ENCODE measurements at regions not wholly inside any gene's neighbourhood (a gene's known extent, or its start where the extent isn't known, plus 50 kb on each side); places are given as distances from the start of the nearest gene placed in this dataset.

GRCh38 chr3:159168788-159169187, 366.9 kb downstream of the MFSD1 start:
- no peaks in the 10 kb centered on the region for H3K36me3 Mint-ChIP-seq (ENCODE audit: low read depth)
- H3K27ac Mint-ChIP-seq = no peak overlapping the region
- no peak overlapping the region for H3K4me3 Mint-ChIP-seq
- H3K27me3 Mint-ChIP-seq (ENCODE audit: low read depth) = no peaks in the 10 kb centered on the region
- no peaks in the 10 kb centered on the region for H3K9me3 Mint-ChIP-seq
- H3K4me1 Mint-ChIP-seq (ENCODE audit: low read depth) = no peaks in the 10 kb centered on the region

DNA sequence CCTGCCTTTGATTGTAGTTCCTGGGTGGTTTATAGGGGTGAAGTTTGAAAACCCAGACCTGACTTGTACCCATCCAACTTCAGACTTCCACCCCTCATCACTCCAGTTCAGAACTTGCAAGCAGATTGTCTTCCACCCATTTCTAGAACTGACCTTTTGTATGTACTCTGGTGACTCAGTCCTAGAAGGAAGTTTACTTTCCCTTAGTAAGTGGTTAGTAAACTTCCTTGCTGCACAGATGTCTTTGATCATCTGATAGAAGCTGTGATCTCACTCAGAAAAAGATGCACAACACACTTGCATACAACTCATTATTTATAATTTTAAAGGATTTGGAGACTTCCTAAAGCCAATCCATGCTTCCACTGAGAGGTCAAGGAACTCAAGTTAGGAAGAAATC, 368.0 kb downstream of the MFSD1 start:
- Mint-ChIP-seq H3K4me3 (no peak overlapping the region), H3K36me3 (ENCODE audit: low read depth) (no peaks in the 10 kb centered on the region), H3K9me3 (no peaks in the 10 kb centered on the region), H3K27me3 (ENCODE audit: low read depth) (no peaks in the 10 kb centered on the region), H3K4me1 (ENCODE audit: low read depth) (no peaks in the 10 kb centered on the region), H3K27ac (no peak overlapping the region)

GRCh38 chr3:159170436-159171003, 368.7 kb downstream of the MFSD1 start:
- H3K27ac Mint-ChIP-seq = no peak overlapping the region
- H3K4me3 Mint-ChIP-seq = no peak overlapping the region
- no peaks in the 10 kb centered on the region for H3K27me3 Mint-ChIP-seq (ENCODE audit: low read depth)
- H3K9me3 Mint-ChIP-seq = no peaks in the 10 kb centered on the region
- no peaks in the 10 kb centered on the region for H3K4me1 Mint-ChIP-seq (ENCODE audit: low read depth)
- H3K36me3 Mint-ChIP-seq (ENCODE audit: low read depth) = no peaks in the 10 kb centered on the region

- H3K4me1 Mint-ChIP-seq (ENCODE audit: low read depth) = no peaks in the 10 kb centered on the region
- no peaks in the 10 kb centered on the region for H3K9me3 Mint-ChIP-seq
- no peaks in the 10 kb centered on the region for H3K36me3 Mint-ChIP-seq (ENCODE audit: low read depth)
- H3K27me3 Mint-ChIP-seq (ENCODE audit: low read depth) = no peaks in the 10 kb centered on the region
- no peak overlapping the region for H3K27ac Mint-ChIP-seq
- H3K4me3 Mint-ChIP-seq = no peak overlapping the region
These were observed 369.5 kb downstream of the MFSD1 start for GRCh38 chr3:159171333-159171732.

DNA sequence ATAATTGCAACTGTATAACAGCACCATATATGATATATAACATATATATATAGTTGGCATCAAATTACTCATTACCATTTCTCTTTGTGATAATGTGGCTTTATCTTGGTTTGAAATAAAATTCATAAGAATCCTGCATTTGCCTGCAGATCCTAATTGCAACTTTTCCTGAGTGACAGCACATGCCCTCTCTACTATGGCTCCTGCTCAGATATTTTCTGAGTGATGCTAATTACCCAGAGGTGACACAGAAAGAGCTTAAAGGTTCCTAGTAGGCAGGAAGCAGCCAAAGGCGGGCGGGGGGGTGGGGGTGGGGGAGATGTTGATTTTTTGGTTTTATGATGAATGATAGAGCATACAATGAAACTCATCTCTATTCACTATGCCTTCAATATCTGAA, 370.6 kb downstream of the MFSD1 start:
- H3K27ac Mint-ChIP-seq = no peak overlapping the region
- H3K27me3 Mint-ChIP-seq (ENCODE audit: low read depth) = no peaks in the 10 kb centered on the region
- no peaks in the 10 kb centered on the region for H3K4me1 Mint-ChIP-seq (ENCODE audit: low read depth)
- H3K9me3 Mint-ChIP-seq = no peaks in the 10 kb centered on the region
- H3K36me3 Mint-ChIP-seq (ENCODE audit: low read depth) = no peaks in the 10 kb centered on the region
- H3K4me3 Mint-ChIP-seq = no peak overlapping the region

- no peak overlapping the region for H3K4me3 Mint-ChIP-seq
These were observed 373.1 kb downstream of the MFSD1 start for GRCh38 chr3:159174715-159175692.

DNA sequence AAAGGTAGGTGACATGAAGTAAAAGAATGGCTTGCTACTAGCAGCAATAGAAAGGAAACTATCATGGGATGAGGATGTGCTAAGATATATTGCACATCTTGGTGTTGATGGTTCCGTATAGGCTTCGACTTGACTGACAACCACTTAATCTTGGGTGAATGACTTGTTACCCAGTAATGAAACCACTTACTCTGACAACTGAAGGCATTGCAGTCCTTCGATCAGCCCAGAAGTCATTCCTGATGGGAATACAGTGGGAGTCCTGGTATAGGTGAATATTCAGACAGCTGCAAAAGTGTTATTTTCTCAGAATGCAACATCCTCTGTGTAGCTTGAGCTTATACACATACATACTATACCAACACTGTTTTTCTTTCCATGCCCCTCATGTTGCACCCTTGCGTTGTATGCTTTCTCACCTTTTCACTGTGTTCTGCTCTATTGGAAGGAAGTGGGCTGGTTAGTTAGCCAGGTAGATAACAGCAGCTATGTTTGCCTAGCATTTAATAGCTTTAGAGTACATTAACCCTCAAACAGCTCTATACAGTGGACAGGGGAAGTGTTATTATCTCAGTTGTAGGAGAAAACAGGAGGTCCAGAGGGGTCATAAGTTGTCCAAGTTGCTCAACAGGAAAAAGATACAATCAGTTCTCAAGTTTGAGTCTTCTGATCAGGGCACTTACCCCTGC, 376.5 kb downstream of the MFSD1 start:
- Mint-ChIP-seq H3K9me3 (no peaks in the 10 kb centered on the region), H3K36me3 (ENCODE audit: low read depth) (no peaks in the 10 kb centered on the region), H3K4me1 (ENCODE audit: low read depth) (no peaks in the 10 kb centered on the region), H3K27me3 (ENCODE audit: low read depth) (no peaks in the 10 kb centered on the region), H3K4me3 (no peak overlapping the region), H3K27ac (no peak overlapping the region)

More at GRCh38 chr3:159174715-159175692, 373.1 kb downstream of the MFSD1 start:
- no peaks in the 10 kb centered on the region for H3K9me3 Mint-ChIP-seq
- no peaks in the 10 kb centered on the region for H3K4me1 Mint-ChIP-seq (ENCODE audit: low read depth)
- no peak overlapping the region for H3K27ac Mint-ChIP-seq
- no peaks in the 10 kb centered on the region for H3K27me3 Mint-ChIP-seq (ENCODE audit: low read depth)
- H3K36me3 Mint-ChIP-seq (ENCODE audit: low read depth) = no peaks in the 10 kb centered on the region

DNA sequence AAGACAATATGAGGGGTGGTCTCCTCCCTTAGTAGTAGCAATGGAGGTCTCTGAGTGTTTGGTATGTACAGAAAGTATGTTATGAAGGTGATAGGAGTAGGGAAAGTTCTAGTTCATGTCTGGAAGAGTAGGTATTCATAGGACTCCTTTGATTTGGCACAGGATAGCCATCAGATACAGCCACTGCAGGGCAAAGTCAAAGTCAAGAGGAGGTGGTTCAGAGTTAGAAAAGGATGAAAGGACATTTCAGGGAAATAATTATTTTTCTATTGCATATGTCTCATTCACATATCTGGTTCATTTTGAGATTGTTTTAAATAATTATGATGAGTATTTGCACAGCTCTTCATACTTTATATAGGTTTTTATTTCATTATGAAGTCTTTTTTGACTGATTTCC, 381.1 kb downstream of the MFSD1 start:
- H3K9me3 Mint-ChIP-seq = no peaks in the 10 kb centered on the region
- no peaks in the 10 kb centered on the region for H3K27me3 Mint-ChIP-seq (ENCODE audit: low read depth)
- H3K4me3 Mint-ChIP-seq = no peak overlapping the region
- H3K36me3 Mint-ChIP-seq (ENCODE audit: low read depth) = no peaks in the 10 kb centered on the region
- no peak overlapping the region for H3K27ac Mint-ChIP-seq
- H3K4me1 Mint-ChIP-seq (ENCODE audit: low read depth) = no peaks in the 10 kb centered on the region

DNA sequence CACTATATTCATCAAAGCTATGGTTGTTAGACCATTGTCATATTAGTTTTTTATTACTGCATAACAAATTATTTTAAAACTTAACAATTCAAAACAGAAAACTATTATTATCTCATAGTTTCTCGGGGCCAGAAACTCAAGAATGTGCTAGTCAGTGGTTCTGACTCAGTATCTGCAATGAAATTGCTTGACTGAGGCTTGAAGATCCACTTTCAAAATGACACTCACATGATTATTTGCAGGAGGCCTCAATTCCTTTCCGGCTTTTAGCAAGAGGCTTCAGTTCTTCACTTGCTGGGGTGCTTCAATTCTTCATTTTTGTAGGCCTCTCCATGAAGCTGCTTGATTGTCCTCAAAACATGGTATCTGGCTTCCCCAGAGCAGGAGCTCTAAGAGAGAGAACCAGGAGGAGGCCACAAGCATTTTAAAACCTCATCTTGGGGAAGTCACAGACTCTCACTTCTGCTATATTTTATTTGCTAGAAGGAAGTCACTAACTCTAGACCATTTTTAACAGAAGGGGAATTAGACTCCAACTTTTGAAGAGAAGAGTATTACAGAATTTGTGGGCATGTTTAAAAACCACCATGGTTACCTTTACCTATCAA, 383.7 kb downstream of the MFSD1 start:
- Mint-ChIP-seq H3K9me3 (no peaks in the 10 kb centered on the region), H3K4me3 (no peak overlapping the region), H3K27me3 (ENCODE audit: low read depth) (no peaks in the 10 kb centered on the region), H3K36me3 (ENCODE audit: low read depth) (no peaks in the 10 kb centered on the region), H3K4me1 (ENCODE audit: low read depth) (no peaks in the 10 kb centered on the region), H3K27ac (no peak overlapping the region)

DNA sequence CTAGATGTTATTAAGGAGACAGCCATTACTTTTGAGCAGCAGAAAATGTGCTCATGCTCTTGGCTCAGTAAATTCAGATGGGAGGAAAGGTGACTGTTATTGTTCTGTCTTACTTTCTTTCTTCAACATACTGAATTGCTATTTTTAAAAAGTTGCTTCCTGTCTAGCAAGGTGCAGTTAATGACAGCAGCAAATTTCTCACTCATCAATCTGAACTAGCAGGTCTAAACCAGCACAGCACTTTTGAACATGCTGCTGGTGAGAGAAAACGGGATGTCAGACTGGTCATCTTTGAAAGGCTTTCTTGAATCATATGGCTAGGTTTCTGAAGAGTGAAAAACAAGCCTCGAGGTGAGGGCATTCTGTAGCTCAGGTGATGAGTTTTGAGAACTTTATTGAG, 384.7 kb downstream of the MFSD1 start:
- H3K9me3 Mint-ChIP-seq = no peaks in the 10 kb centered on the region
- H3K36me3 Mint-ChIP-seq (ENCODE audit: low read depth) = no peaks in the 10 kb centered on the region
- H3K27me3 Mint-ChIP-seq (ENCODE audit: low read depth) = no peaks in the 10 kb centered on the region
- H3K4me3 Mint-ChIP-seq = no peak overlapping the region
- H3K4me1 Mint-ChIP-seq (ENCODE audit: low read depth) = no peaks in the 10 kb centered on the region
- no peak overlapping the region for H3K27ac Mint-ChIP-seq

GRCh38 chr3:159187232-159187631, 385.4 kb downstream of the MFSD1 start:
- H3K4me1 Mint-ChIP-seq (ENCODE audit: low read depth) = no peaks in the 10 kb centered on the region
- no peaks in the 10 kb centered on the region for H3K27me3 Mint-ChIP-seq (ENCODE audit: low read depth)
- no peak overlapping the region for H3K4me3 Mint-ChIP-seq
- H3K9me3 Mint-ChIP-seq = no peaks in the 10 kb centered on the region
- H3K27ac Mint-ChIP-seq = no peak overlapping the region
- H3K36me3 Mint-ChIP-seq (ENCODE audit: low read depth) = no peaks in the 10 kb centered on the region

- Mint-ChIP-seq H3K27ac (no peak overlapping the region), H3K27me3 (ENCODE audit: low read depth) (no peaks in the 10 kb centered on the region), H3K4me1 (ENCODE audit: low read depth) (no peaks in the 10 kb centered on the region), H3K9me3 (no peaks in the 10 kb centered on the region), H3K36me3 (ENCODE audit: low read depth) (no peaks in the 10 kb centered on the region), H3K4me3 (no peak overlapping the region)
These were observed 385.9 kb downstream of the MFSD1 start for GRCh38 chr3:159187706-159188105.

- Mint-ChIP-seq H3K27ac (no peak overlapping the region), H3K27me3 (ENCODE audit: low read depth) (no peaks in the 10 kb centered on the region), H3K4me1 (ENCODE audit: low read depth) (no peaks in the 10 kb centered on the region), H3K36me3 (ENCODE audit: low read depth) (no peaks in the 10 kb centered on the region), H3K9me3 (no peaks in the 10 kb centered on the region), H3K4me3 (no peak overlapping the region)
These were observed 388.3 kb downstream of the MFSD1 start for GRCh38 chr3:159189994-159190669.

GRCh38 chr3:159191447-159191846, 389.6 kb downstream of the MFSD1 start:
- Mint-ChIP-seq H3K9me3 (no peaks in the 10 kb centered on the region), H3K27me3 (ENCODE audit: low read depth) (no peaks in the 10 kb centered on the region), H3K4me1 (ENCODE audit: low read depth) (no peaks in the 10 kb centered on the region), H3K4me3 (no peak overlapping the region), H3K27ac (no peak overlapping the region), H3K36me3 (ENCODE audit: low read depth) (no peaks in the 10 kb centered on the region)

Measured in T-helper 1 cell treated with Interleukin-12 subunit alpha and Interleukin-12 subunit beta and Interleukin-4 antibody, amounts not matched to agents 30 μg/mL and 1 μg/mL, for 36 hours (primary cell).